GM18507 (cell line): ENCODE measurements at regions not wholly inside any gene's neighbourhood (a gene's known extent, or its start where the extent isn't known, plus 50 kb on each side); places are given as distances from the start of the nearest gene placed in this dataset.

ENCODE experiments used
- DNase-seq: peaks from one replicate; pipeline ENCODE4 v3.0.0; 2011; ENCODE audit warnings: low read depth; ENCODE audit not compliant: insufficient read length; ENCODE audit errors: extremely low spot score
- FAIRE-seq: peaks from 2 replicates; lab custom pipeline; 2011; peaks lifted over from hg19 to GRCh38; lab: Jason Lieb, UNC

GRCh38 chr5:4548341-4548740, 591.8 kb upstream of the ADAMTS16 start:
- FAIRE-seq = no peak
- DNase-seq = no peak

GRCh38 chr5:4549351-4549750, 590.8 kb upstream of the ADAMTS16 start:
- DNase-seq (no peak), FAIRE-seq (no peak)

GRCh38 chr5:4551034-4551433, 589.1 kb upstream of the ADAMTS16 start:
- FAIRE-seq (no peak), DNase-seq (no peak)

- FAIRE-seq (no peak), DNase-seq (no peak)
Measured at GRCh38 chr5:4553130-4553529, 587.0 kb upstream of the ADAMTS16 start.

- FAIRE-seq (no peak), DNase-seq (no peak)
Measured at GRCh38 chr5:4553978-4554377, 586.2 kb upstream of the ADAMTS16 start.

GRCh38 chr5:4555725-4556285, 584.3 kb upstream of the ADAMTS16 start:
- FAIRE-seq (no peak), DNase-seq (no peak)

GRCh38 chr5:4561403-4561802, 578.7 kb upstream of the ADAMTS16 start:
- FAIRE-seq = no peak
- no peak for DNase-seq

GRCh38 chr5:4563400-4563799, 576.7 kb upstream of the ADAMTS16 start:
- FAIRE-seq = no peak
- DNase-seq = no peak

GRCh38 chr5:4570047-4570995, 569.8 kb upstream of the ADAMTS16 start:
- FAIRE-seq = no peak
- DNase-seq = no peak

- no peak for FAIRE-seq
- no peak for DNase-seq
Measured at GRCh38 chr5:4571248-4571948, 568.7 kb upstream of the ADAMTS16 start.

GRCh38 chr5:4572311-4573100, 567.6 kb upstream of the ADAMTS16 start:
- no peak for FAIRE-seq
- no peak for DNase-seq

- no peak for DNase-seq
- no peak for FAIRE-seq
Measured at GRCh38 chr5:4575608-4576007, 564.5 kb upstream of the ADAMTS16 start.

- FAIRE-seq (no peak), DNase-seq (no peak)
Measured at GRCh38 chr5:4576161-4576748, 563.9 kb upstream of the ADAMTS16 start.

GRCh38 chr5:4576908-4577307, 563.2 kb upstream of the ADAMTS16 start:
- DNase-seq (no peak), FAIRE-seq (no peak)

GRCh38 chr5:4579679-4580078, 560.5 kb upstream of the ADAMTS16 start:
- no peak for FAIRE-seq
- DNase-seq = no peak

GRCh38 chr5:4580772-4581171, 559.4 kb upstream of the ADAMTS16 start:
- no peak for FAIRE-seq
- no peak for DNase-seq

- FAIRE-seq (no peak), DNase-seq (no peak)
Measured at GRCh38 chr5:4581289-4581688, 558.8 kb upstream of the ADAMTS16 start.

- FAIRE-seq (no peak), DNase-seq (no peak)
Measured at GRCh38 chr5:4584982-4585381, 555.1 kb upstream of the ADAMTS16 start.

GRCh38 chr5:4613440-4613839, 526.7 kb upstream of the ADAMTS16 start:
- DNase-seq (no peak), FAIRE-seq (no peak)
